H9 (cell line): ENCODE measurements at regions not wholly inside any gene's neighbourhood (a gene's known extent, or its start where the extent isn't known, plus 50 kb on each side); places are given as distances from the start of the nearest gene placed in this dataset.

Experiments
- DNase-seq: peaks from one replicate; pipeline ENCODE4 v3.0.0-alpha.2; 2017
- H2AFZ ChIP-seq: one replicate; pipeline ENCODE4 v1.6.1; 2013; ENCODE audit warnings: mild to moderate bottlenecking, low read length, control low read depth, moderate library complexity
- H2AK5ac ChIP-seq: 2 replicates; pipeline ENCODE4 v1.6.1; 2013; ENCODE audit warnings: low read length, control low read depth, mixed read lengths; ENCODE audit not compliant: insufficient read length
- H2BK120ac ChIP-seq: one replicate; pipeline ENCODE4 v1.6.1; 2013; ENCODE audit warnings: low read depth, mild to moderate bottlenecking, low read length, control low read depth, inconsistent platforms; ENCODE audit not compliant: poor library complexity, severe bottlenecking
- H2BK12ac ChIP-seq: 2 replicates; pipeline ENCODE4 v1.6.1; 2013; ENCODE audit warnings: low read length, control low read depth, mixed read lengths, low read depth; ENCODE audit not compliant: insufficient read length
- H2BK15ac ChIP-seq: 2 replicates; pipeline ENCODE4 v1.6.1; 2013; ENCODE audit warnings: low read depth, low read length, control low read depth
- H2BK20ac ChIP-seq: one replicate; pipeline ENCODE4 v1.6.1; 2013; ENCODE audit warnings: low read depth, mild to moderate bottlenecking, low read length, control low read depth, inconsistent platforms; ENCODE audit not compliant: poor library complexity, severe bottlenecking
- H2BK5ac ChIP-seq: 2 replicates; pipeline ENCODE4 v1.6.1; 2013; ENCODE audit warnings: low read length, control low read depth, mixed read lengths; ENCODE audit not compliant: insufficient read length
- H3K14ac ChIP-seq: 2 replicates; pipeline ENCODE4 v1.6.1; 2013; ENCODE audit warnings: low read length, control low read depth; ENCODE audit not compliant: insufficient read depth
- H3K18ac ChIP-seq: 2 replicates; pipeline ENCODE4 v1.6.1; 2013; ENCODE audit warnings: low read depth, mild to moderate bottlenecking, mixed read lengths, low read length, control low read depth; ENCODE audit not compliant: insufficient read length
- H3K23ac ChIP-seq: 2 replicates; pipeline ENCODE4 v1.6.1; 2013; ENCODE audit warnings: low read length, control low read depth, mixed read lengths, low read depth; ENCODE audit not compliant: insufficient read length
- H3K23me2 ChIP-seq: 2 replicates; pipeline ENCODE4 v1.6.1; 2013; ENCODE audit warnings: low read depth, mild to moderate bottlenecking, mixed read lengths, low read length, control low read depth; ENCODE audit not compliant: insufficient read length, poor library complexity, severe bottlenecking
- H3K27ac ChIP-seq: 2 replicates; pipeline ENCODE4 v1.5.1; 2013; ENCODE audit warnings: low read length, control low read depth, mixed read lengths, low read depth; ENCODE audit not compliant: insufficient read length
- H3K27me3 ChIP-seq: 2 replicates; pipeline ENCODE4 v1.6.1; 2013; ENCODE audit warnings: low read length, control low read depth, inconsistent platforms; ENCODE audit not compliant: insufficient read depth
- H3K4ac ChIP-seq: 2 replicates; pipeline ENCODE4 v1.6.1; 2013; ENCODE audit warnings: low read depth, mild to moderate bottlenecking, control low read depth, inconsistent platforms, low read length, moderate library complexity
- H3K4me1 ChIP-seq: 2 replicates; pipeline ENCODE4 v1.6.1; 2013; ENCODE audit warnings: low read length, control low read depth, inconsistent platforms; ENCODE audit not compliant: insufficient read depth
- H3K4me2 ChIP-seq: 2 replicates; pipeline ENCODE4 v1.6.1; 2013; ENCODE audit warnings: low read length, control low read depth, mixed read lengths; ENCODE audit not compliant: insufficient read length, insufficient read depth
- H3K56ac ChIP-seq: 2 replicates; pipeline ENCODE4 v1.6.1; 2013; ENCODE audit warnings: low read depth, mild to moderate bottlenecking, mixed read lengths, low read length, control low read depth; ENCODE audit not compliant: insufficient read length
- H3K79me1 ChIP-seq: 2 replicates; pipeline ENCODE4 v1.6.1; 2013; ENCODE audit warnings: low read depth, mild to moderate bottlenecking, moderate library complexity, low read length, control low read depth, inconsistent platforms; ENCODE audit not compliant: insufficient read depth, poor library complexity, severe bottlenecking
- H3K79me2 ChIP-seq: 2 replicates; pipeline ENCODE4 v1.6.1; 2013; ENCODE audit warnings: low read length, control low read depth, inconsistent platforms; ENCODE audit not compliant: insufficient read depth
- H3K9ac ChIP-seq: 2 replicates; pipeline ENCODE4 v1.6.1; 2013; ENCODE audit warnings: low read length, control low read depth, mixed read lengths; ENCODE audit not compliant: insufficient read length; ENCODE audit errors: extremely low read depth
- H3K9me3 ChIP-seq: one replicate; pipeline ENCODE4 v1.6.1; 2013; ENCODE audit warnings: low read depth, low read length, inconsistent platforms; ENCODE audit not compliant: control insufficient read depth
- H3T11ph ChIP-seq: one replicate; pipeline ENCODE4 v1.6.1; 2013; ENCODE audit warnings: mild to moderate bottlenecking, low read length, control low read depth, inconsistent platforms
- H4K20me1 ChIP-seq: one replicate; pipeline ENCODE4 v1.6.1; 2013; ENCODE audit not compliant: control insufficient read depth, insufficient read length, insufficient read depth
- H4K5ac ChIP-seq: 2 replicates; pipeline ENCODE4 v1.6.1; 2013; ENCODE audit warnings: low read depth, mild to moderate bottlenecking, mixed read lengths, low read length, control low read depth; ENCODE audit not compliant: insufficient read length
- H4K8ac ChIP-seq: replicated peaks from 2 replicates; pipeline ENCODE4 v1.6.1; 2013; ENCODE audit warnings: low read length, control low read depth, mixed read lengths, low read depth; ENCODE audit not compliant: insufficient read length
- H4K91ac ChIP-seq: 2 replicates; pipeline ENCODE4 v1.6.1; 2013; ENCODE audit warnings: low read depth, mild to moderate bottlenecking, moderate library complexity, mixed read lengths, low read length, control low read depth; ENCODE audit not compliant: insufficient read length
- H3K27ac Mint-ChIP-seq, 3 experiments: 2 replicates in 2 of 3; 3 replicates in 1 of 3; pipeline ENCODE4 v1.8.0; 2020 to 2021; ENCODE audit warnings: mixed read lengths in 3 of 3, mild to moderate bottlenecking in 1 of 3, moderate library complexity in 1 of 3
- H3K27me3 Mint-ChIP-seq: 2 replicates; pipeline ENCODE4 v1.8.0; 2021; ENCODE audit warnings: low read depth, mild to moderate bottlenecking, moderate library complexity, mixed read lengths
- H3K36me3 Mint-ChIP-seq, 3 experiments: 2 replicates in 2 of 3; 3 replicates in 1 of 3; pipeline ENCODE4 v1.8.0; 2020 to 2021; ENCODE audit warnings: low read depth in 3 of 3, mixed read lengths in 3 of 3; ENCODE audit not compliant: insufficient read depth in 1 of 3
- H3K4me1 Mint-ChIP-seq, 2 experiments: 2 replicates each; pipeline ENCODE4 v1.8.0; 2020; ENCODE audit warnings: mixed read lengths in 2 of 2
- H3K4me3 Mint-ChIP-seq, 2 experiments: 2 replicates in 1 of 2; 3 replicates in 1 of 2; pipeline ENCODE4 v1.8.0; 2020 to 2021; ENCODE audit warnings: mild to moderate bottlenecking in 2 of 2, mixed read lengths in 2 of 2, moderate library complexity in 1 of 2
- H3K9me3 Mint-ChIP-seq, 2 experiments: 2 replicates in 1 of 2; 3 replicates in 1 of 2; pipeline ENCODE4 v1.8.0; 2020; ENCODE audit warnings: mild to moderate bottlenecking in 2 of 2, mixed read lengths in 2 of 2, moderate library complexity in 1 of 2
- CTCF ChIP-seq: fragments of 200-600 bp; sonication (generic); conservative IDR thresholded peaks from 3 replicates; pipeline ENCODE4 v1.8.0; 2021; ENCODE audit warnings: antibody characterized with exemption, mild to moderate bottlenecking
- WGBS: extraction: QIAGEN DNeasy Blood & Tissue Kit; methylation state at CpG from one replicate; pipeline ENCODE4 v1.1.7; 2013; ENCODE audit warnings: missing lambda C conversion rate, low lambda C conversion rate, mixed read lengths; ENCODE audit not compliant: insufficient read length; ENCODE audit errors: extremely low coverage; 5-methylcytosine and 5-hydroxymethylcytosine counted together

- Histone ChIP-seq H3K4me1 (no peaks in the 10 kb centered on the region), H3K9ac (no peak overlapping the region)
Measured at GRCh38 chr5:32984851-32985610, 273.9 kb downstream of the NPR3 start.

More at GRCh38 chr5:32984851-32985610, 273.9 kb downstream of the NPR3 start:
- Histone ChIP-seq H2BK20ac (no peak overlapping the region), H3K27ac (no peak overlapping the region), H4K91ac (no peak overlapping the region), H3K27me3 (no peaks in the 10 kb centered on the region), H3K23ac (no peak overlapping the region), H2BK12ac (no peak overlapping the region), H2BK15ac (no peak overlapping the region), H2BK120ac (no peak overlapping the region), H3K23me2 (no peaks in the 10 kb centered on the region), H4K8ac (no peak overlapping the region), H3K4ac (no peak overlapping the region), H3K79me2 (no peaks in the 10 kb centered on the region), H2BK5ac (no peak overlapping the region), H3K56ac (no peak overlapping the region), H4K5ac (no peak overlapping the region), H3K14ac (no peak overlapping the region), H3K4me2 (no peak overlapping the region), H4K20me1 (no peaks in the 10 kb centered on the region), H3K9me3 (no peaks in the 10 kb centered on the region), H2AFZ (no peak overlapping the region), H3K18ac (no peak overlapping the region), H2AK5ac (no peak overlapping the region), H3T11ph (no peak overlapping the region), H3K79me1 (no peaks in the 10 kb centered on the region)
- peaks cover 0 to 8% (median 0%) of the 10 kb centered on the region in 3 experiments; a peak in 2 of 7 replicates for H3K36me3 Mint-ChIP-seq
- WGBS, result no CpG with 5 or more reads among the region's 4 CpGs
- no peaks in the 10 kb centered on the region for H3K27me3 Mint-ChIP-seq
- DNase-seq, result no peak
- no peak for TF ChIP-seq CTCF
- no peak overlapping the region for H3K4me3 Mint-ChIP-seq
- H3K27ac Mint-ChIP-seq, result no peak overlapping the region
- H3K9me3 Mint-ChIP-seq, result peaks cover 0 to 7% of the 10 kb centered on the region in 2 experiments; a peak in 3 of 5 replicates
- H3K4me1 Mint-ChIP-seq, result peaks cover 2 to 3% of the 10 kb centered on the region in 2 experiments; a peak in 2 of 4 replicates
